Transverse colon (tissue), 4 donors: ENCODE measurements at regions not wholly inside any gene's neighbourhood (a gene's known extent, or its start where the extent isn't known, plus 50 kb on each side); places are given as distances from the start of the nearest gene placed in this dataset.

Experiments used
- CTCF ChIP-seq, 5 experiments: fragments of 200-600 bp in 3 of 5; fragments of 450-650 bp in 2 of 5; sonication (generic) in 3 of 5; IDR thresholded peaks; 1 replicate in 2 of 5; 2 replicates in 3 of 5; pipeline ENCODE4 v1.5.1; 2016 to 2017; ENCODE audit warnings: antibody characterized with exemption in 5 of 5, inconsistent platforms in 3 of 5, mild to moderate bottlenecking in 2 of 5, moderate library complexity in 1 of 5
- EP300 ChIP-seq: sonication (generic); formaldehyde crosslinking; IDR thresholded peaks from one replicate; pipeline ENCODE4 v1.6.1; 2017; ENCODE audit warnings: antibody characterized with exemption, low read depth
- POLR2A ChIP-seq: fragments of 450-650 bp; IDR thresholded peaks from one replicate; pipeline ENCODE4 v1.6.1; 2016; ENCODE audit warnings: antibody characterized with exemption, mild to moderate bottlenecking, moderate library complexity
- POLR2AphosphoS5 ChIP-seq, 3 donors: sonication (generic); formaldehyde crosslinking; IDR thresholded peaks; one replicate each; pipeline ENCODE4 v1.6.1; 2016; ENCODE audit warnings: antibody characterized with exemption in 3 of 3

DNA sequence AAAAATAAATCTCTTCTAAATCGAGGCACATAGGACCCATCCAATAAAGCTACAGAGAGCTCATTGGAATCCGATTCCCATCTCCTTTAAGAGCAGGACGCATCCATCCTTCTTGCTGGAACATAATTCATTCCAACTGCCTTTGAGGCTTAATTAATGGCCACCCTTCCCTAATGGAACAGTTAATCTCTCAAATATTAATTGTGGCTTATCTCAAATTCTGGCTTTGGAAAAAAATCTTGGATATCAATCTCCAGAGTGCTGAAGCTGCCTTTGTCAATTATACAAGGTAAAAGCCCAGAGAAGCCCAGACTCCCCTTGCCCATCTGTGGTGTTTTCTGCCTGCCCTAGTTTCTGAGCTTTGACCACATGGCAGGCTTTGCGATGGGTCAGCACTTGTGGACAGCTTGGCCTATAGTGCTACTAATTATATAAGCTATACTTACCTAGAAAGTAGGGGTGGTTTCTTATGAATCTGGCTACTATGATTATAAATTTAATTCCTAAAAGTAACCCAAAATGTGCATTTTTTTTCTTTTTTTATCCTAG lies 246.3 kb downstream of the NUAK1 start:
- no peak for TF ChIP-seq CTCF (IDR thresholded peaks at IDR 0.05)
- TF ChIP-seq POLR2AphosphoS5 (IDR thresholded peaks at IDR 0.05): no peak
- no peak for TF ChIP-seq POLR2A
- TF ChIP-seq EP300: no peak
